ENCODE measurements at regions not wholly inside any gene's neighbourhood (a gene's known extent, or its start where the extent isn't known, plus 50 kb on each side); places are given as distances from the start of the nearest gene placed in this dataset.
A peak's percentile ranks its signal among the peaks of the same experiment; 100 is the strongest.

- H3K36me3 Mint-ChIP-seq (ENCODE audit: low read depth): no peaks in the 10 kb centered on the region
- TF ChIP-seq CTCF (IDR thresholded peaks at IDR 0.05): no peak
- no peak overlapping the region for H3K27ac Mint-ChIP-seq
- ChIA-PET CTCF (no interaction called here), POLR2A (no interaction called here)
- no peaks in the 10 kb centered on the region for H3K27me3 Mint-ChIP-seq
- ATAC-seq (no peak), DNase-seq (no peak)
- no peak overlapping the region for H3K4me3 Mint-ChIP-seq
- no peaks in the 10 kb centered on the region for H3K4me1 Mint-ChIP-seq (ENCODE audit: low read depth)
- intact Hi-C loops (cut with micrococcal nuclease): no loop called here
- H3K9me3 Mint-ChIP-seq: peaks cover 2% of the 10 kb centered on the region
These were observed 92.9 kb upstream of the ISX start for GRCh38 chr22:34973016-34973415.

- no peak overlapping the region for H3K27ac Mint-ChIP-seq
- TF ChIP-seq CTCF (IDR thresholded peaks at IDR 0.05): no peak
- H3K27me3 Mint-ChIP-seq: no peaks in the 10 kb centered on the region
- ATAC-seq: no peak
- H3K4me1 Mint-ChIP-seq (ENCODE audit: low read depth): no peaks in the 10 kb centered on the region
- no peaks in the 10 kb centered on the region for H3K36me3 Mint-ChIP-seq (ENCODE audit: low read depth)
- DNase-seq: no peak
- intact Hi-C loops (cut with micrococcal nuclease): no loop called here
- H3K9me3 Mint-ChIP-seq: peaks cover 2% of the 10 kb centered on the region
- ChIA-PET POLR2A (no interaction called here), CTCF (no interaction called here)
- no peak overlapping the region for H3K4me3 Mint-ChIP-seq
These were observed 92.0 kb upstream of the ISX start for GRCh38 chr22:34973926-34974325.

- no peaks in the 10 kb centered on the region for H3K4me1 Mint-ChIP-seq (ENCODE audit: low read depth)
- peaks cover 2% of the 10 kb centered on the region for H3K9me3 Mint-ChIP-seq
- DNase-seq: no peak
- no peak overlapping the region for H3K4me3 Mint-ChIP-seq
- H3K27ac Mint-ChIP-seq: no peak overlapping the region
- CTCF ChIA-PET: interaction anchor here (0.8 kb wide), 1 partner anchor 175 kb away, joined by 3 read pairs; no protein-coding TSS in a partner anchor
- peaks cover 4% of the 10 kb centered on the region for H3K27me3 Mint-ChIP-seq
- no peak for ATAC-seq
- POLR2A ChIA-PET: interaction anchor here (0.6 to 1.2 kb wide), 3 partner anchors 9 to 43 kb away, joined by 3 to 4 read pairs (median 3); no protein-coding TSS in a partner anchor
- H3K36me3 Mint-ChIP-seq (ENCODE audit: low read depth): no peaks in the 10 kb centered on the region
- intact Hi-C loops (cut with micrococcal nuclease): no loop called here
- TF ChIP-seq CTCF (IDR thresholded peaks at IDR 0.05): no peak
These were observed 90.2 kb upstream of the ISX start for GRCh38 chr22:34975721-34976120.

- ChIA-PET POLR2A (no interaction called here), CTCF (no interaction called here)
- H3K36me3 Mint-ChIP-seq (ENCODE audit: low read depth): no peaks in the 10 kb centered on the region
- no peak overlapping the region for H3K4me3 Mint-ChIP-seq
- intact Hi-C loops (cut with micrococcal nuclease): no loop called here
- no peak overlapping the region for H3K27ac Mint-ChIP-seq
- H3K9me3 Mint-ChIP-seq: peaks cover 2% of the 10 kb centered on the region
- peaks cover 4% of the 10 kb centered on the region for H3K27me3 Mint-ChIP-seq
- no peak for TF ChIP-seq CTCF (IDR thresholded peaks at IDR 0.05)
- ATAC-seq (no peak), DNase-seq (peak; percentile 8)
- H3K4me1 Mint-ChIP-seq (ENCODE audit: low read depth): no peaks in the 10 kb centered on the region
These were observed 89.5 kb upstream of the ISX start for GRCh38 chr22:34976474-34976873.

GRCh38 chr22:34976886-34977285 lies 89.1 kb upstream of the ISX start:
- POLR2A ChIA-PET: no interaction called here
- no peak for TF ChIP-seq CTCF (IDR thresholded peaks at IDR 0.05)
- no peaks in the 10 kb centered on the region for H3K36me3 Mint-ChIP-seq (ENCODE audit: low read depth)
- no peak for DNase-seq
- no peak for ATAC-seq
- no peak overlapping the region for H3K27ac Mint-ChIP-seq
- H3K4me3 Mint-ChIP-seq: no peak overlapping the region
- H3K4me1 Mint-ChIP-seq (ENCODE audit: low read depth): no peaks in the 10 kb centered on the region
- peaks cover 2% of the 10 kb centered on the region for H3K9me3 Mint-ChIP-seq
- CTCF ChIA-PET: no interaction called here
- peaks cover 4% of the 10 kb centered on the region for H3K27me3 Mint-ChIP-seq
- intact Hi-C loops (cut with micrococcal nuclease): no loop called here
